Dermis microvascular lymphatic vessel endothelial cell (primary cell): ENCODE measurements at regions not wholly inside any gene's neighbourhood (a gene's known extent, or its start where the extent isn't known, plus 50 kb on each side); places are given as distances from the start of the nearest gene placed in this dataset.
"Not testable (repeated sequence)": the region's sequence is repeated elsewhere in the genome, so short reads cannot be mapped to it uniquely, and the experiment has no call there.

ENCODE experiments used
- DNase-seq, 2 donors: peaks; one replicate each; pipeline versions ENCODE4 v3.0.0 to v3.0.0-alpha.2; 2010; ENCODE audit warnings: low read depth in 2 of 2

DNA sequence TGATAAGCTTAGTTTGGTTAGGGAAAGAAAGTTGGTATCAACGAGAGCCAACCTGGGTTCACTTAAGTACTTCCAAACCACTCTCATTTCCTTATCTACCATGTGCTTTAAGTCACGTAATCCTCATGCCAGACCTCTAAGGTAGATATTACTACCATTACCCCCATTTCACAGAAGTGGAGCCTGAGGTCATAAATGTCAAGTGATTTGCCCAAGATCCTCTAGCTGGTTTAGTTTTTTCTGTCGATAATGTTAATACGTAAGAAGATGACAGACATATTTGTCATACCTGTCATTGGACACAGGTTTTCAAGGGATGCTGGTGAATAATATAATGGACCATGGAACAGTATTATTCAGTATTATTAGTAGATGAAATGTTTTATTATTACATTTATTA lies 197.4 kb upstream of the MKLN1 start:
- DNase-seq = no peak

DNA sequence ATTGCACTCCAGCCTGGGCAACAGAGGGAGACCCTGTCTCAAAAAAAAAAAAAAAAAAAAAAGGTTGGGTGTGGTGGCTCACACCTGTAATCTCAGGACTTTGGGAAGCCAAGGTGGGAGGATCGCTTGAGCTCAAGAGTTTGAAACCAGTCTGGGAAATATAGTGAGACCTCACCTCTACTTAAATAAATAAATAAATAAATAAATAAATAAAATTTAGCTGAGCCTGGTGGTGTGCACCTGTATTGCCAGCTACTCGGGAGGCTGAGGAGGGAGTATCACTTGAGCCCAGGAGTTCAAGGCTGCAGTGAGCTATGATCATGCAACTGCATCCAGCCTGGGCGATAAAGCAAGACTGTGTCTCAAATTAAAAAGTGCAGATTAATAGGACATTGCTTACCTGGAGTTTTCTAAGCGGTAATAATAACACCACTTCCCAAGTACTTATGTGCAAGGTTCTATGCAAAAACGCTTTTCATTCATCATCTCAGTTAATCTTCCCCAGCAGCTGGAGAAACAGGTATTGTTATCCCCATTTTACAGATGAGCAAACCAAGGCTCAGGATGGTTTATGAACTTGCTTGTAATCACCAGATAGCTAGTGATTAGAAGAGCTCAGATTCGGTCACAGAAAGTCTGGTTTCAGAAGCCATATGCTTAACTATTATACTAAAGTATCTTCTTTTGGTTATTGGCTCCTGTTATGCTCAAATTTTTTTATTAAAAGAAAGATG lies 196.5 kb upstream of the MKLN1 start:
- no peak for DNase-seq

DNA sequence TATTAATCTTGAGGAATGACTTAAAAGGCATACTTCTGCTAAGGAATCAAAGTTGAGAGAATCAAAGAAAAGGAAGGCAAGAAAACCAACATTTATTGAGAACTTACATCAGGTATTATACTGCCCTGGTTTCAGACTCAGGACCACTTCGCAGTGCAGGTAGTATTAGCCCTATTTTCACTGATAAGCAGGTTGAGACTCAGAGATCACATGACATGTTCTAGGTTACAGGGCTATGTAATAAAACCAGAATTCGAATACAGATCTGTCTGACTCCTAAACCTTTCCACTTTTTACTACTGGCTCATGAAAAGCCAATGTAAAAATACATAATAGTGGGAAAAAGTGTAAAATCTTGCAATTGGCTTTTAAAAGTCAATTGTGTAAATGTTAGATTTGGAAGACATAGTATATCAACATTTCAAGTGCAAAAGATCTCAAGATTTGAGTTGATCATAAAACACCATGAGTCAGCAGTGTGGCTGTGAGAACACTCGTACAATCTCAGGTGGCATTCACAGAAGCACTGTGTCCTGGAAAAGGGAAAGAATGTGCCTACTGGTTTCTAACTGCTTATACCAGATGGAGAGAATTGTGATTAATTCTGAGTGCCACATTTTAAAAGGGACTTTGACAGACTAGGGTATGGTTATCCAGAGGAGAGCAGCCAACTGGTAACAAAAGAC lies 195.8 kb upstream of the MKLN1 start:
- DNase-seq = no peak

DNA sequence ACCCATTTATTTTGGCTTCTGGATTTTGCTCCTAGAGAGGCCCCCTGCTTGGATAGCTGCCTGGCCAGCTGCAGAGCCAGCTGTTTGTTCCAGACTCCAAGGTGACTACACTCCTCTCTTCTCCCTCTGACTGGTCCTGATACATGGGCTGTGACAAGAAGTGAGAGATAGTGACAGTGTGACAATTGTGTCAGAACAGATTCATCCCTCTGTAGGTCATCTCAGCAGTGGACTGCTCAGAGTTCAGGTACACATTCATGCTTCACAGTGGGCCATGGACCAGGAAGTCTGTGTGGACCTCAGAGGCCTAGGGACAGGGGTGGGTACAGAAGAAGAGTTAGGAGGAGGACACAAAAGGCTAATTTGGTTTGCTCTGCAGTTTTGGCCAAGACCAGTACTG lies 188.2 kb upstream of the MKLN1 start:
- no peak for DNase-seq

DNA sequence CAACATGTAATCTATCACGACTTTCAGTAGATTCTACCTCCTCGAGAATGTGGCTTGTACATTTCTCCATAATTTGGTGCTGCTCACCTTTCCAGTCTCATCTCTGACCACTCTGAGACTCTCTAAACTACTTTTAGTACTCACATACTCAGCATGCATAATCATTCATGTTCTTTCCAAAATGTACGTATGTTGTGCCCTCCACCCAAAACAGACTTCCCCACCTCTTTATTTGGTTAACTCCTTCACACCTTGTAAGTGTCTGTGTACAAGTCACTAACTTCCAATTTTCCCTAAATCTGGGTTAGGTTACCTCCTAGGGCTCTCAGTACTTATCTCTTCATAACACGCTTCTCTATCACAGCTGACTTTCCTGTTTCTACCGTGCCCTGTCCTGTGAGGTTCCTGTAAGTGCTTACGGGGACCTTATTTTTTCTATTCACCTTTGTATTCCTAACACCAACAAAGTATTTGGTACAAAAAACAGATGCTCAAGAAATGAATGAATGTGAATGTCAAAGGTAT lies 186.2 kb upstream of the MKLN1 start:
- no peak for DNase-seq

DNA sequence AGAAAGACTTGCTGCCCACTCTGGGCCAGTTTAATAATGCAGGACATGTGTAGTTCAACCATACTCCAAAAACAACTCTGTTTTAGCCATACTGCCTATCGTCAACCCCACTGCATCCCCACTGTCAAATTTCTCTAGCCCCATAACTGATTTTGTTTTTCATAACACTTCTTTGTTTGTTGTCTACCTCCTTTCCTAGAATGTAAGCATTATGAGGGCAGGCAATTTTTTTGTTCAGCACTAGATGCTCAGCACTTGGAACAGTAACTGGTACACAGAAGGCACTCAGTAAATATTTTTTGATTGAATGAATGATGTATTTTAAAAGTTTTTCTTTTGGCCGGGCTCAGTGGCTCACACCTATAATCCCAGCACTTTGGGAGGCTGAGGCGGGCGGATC lies 183.8 kb upstream of the MKLN1 start:
- DNase-seq = no peak

DNA sequence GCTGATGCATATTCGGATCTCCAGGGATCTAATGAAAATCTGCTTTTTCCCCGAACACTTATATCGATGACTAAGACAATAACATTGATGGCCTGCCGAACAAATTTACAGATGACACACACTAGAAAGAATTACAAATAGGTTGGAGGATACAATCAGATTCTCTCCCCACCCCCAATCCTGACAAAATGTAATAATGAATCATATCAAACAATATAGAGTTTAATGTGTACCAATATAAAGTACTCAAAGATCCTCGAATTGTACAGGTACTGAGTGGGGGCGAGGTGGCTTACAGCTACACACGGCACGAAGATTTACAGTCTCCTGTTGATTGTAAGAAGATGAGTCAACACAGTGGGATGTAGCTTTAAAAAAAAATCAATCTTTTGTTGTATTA lies 182.7 kb upstream of the MKLN1 start:
- DNase-seq = no peak

DNA sequence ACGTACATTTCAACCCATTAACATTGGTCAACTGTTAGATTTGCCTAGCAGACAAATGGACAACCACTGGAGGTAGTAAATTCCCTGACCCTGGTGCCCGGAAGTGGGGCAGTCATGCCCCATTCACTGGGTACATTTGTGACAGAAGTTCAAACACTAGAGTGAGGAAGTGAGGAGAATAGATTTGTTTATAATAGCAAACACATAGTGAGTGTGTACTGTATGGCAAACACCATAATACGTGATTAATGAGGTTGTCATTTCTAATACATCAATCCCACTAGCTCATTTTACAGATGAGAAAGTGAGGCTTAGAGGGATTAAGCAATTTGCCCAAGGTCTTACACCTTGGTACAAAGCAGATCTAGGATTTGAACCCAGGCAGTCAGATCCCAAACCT lies 181.9 kb upstream of the MKLN1 start:
- no peak for DNase-seq

DNA sequence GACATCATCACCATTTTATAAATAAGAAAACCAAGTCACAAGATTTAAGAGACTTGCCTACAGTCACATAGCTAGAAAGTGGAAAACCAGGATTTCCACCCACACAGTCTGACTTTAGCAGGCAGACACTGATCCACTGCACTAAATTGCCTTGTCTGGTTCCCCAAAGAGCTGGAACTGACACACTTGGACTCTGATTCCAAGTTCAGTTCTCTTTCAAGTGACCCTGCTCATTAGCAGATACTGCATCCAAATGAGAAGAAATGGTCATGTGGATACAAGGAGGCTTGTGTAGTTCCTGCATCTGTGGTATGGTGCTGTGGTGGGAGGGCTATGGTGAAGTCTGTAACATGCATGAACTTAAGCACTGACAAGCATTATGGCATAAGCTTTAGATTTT lies 180.1 kb upstream of the MKLN1 start:
- DNase-seq = no peak

DNA sequence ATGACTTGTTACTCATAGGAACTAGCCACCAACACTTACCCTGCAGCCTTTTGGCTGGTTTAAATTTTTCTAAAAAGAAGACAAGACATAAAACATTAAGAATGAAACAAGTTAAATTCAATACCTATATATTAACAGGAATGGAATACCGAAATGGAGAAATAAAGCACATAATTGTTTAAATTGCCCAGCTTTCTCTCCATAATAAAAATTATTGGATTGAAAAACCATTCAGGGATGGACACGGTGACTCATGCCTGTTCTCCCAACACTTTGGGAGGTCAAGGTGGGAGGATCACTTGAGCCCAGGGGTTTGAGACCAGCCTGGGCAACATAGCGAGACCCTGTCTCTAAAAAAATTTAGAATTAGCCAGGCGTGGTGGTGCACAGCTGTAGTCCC lies 179.4 kb upstream of the MKLN1 start:
- no peak for DNase-seq

DNA sequence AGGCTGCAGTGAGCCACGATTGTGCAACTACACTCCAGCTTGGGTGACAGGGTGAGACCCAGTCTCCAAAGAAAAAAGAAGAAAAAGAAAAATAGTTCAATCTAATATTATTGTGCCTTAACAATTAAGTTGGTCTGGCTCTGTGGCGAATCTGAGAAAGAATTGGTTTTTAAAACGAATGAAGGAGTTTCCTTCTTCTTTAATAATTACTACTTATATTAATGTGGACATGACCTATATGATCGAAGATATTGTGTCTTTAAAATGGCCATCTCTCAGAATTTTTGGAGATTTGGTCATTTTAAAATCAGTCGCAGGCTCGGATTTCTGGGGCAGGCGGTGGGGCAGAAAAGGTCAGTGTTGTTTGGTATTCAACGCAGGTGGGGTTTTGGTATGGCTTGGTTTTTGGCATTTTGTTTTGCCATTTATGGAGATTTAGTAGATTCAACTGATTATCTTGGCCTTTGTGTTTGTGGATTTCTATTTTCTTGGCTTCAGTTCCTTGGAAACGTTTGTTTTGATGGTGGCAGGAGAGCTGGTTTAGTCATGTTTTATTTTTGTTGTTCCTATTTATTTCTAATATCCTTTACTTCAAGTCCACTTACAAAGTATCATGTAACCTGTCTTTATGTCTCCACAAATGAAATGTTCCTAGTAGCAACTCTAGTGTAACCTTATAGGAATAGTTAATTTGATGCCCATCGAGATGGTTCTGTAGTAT lies 178.8 kb upstream of the MKLN1 start:
- DNase-seq = no peak

DNA sequence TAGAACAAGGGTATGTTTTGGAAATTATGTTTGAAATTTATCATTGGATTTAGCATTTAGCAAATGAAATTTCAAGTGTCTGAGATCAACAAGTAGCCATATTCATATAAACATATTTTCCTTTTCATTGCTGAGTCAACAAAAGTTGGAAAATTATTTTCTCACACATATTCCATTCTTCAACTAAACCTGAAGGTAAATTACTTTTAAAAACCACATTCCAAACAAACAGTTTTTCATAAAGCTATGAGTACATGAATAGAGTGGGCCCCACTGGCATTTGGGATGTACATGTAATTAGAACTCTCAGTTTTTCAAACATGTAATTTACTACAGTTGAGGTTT lies 178.3 kb upstream of the MKLN1 start:
- no peak for DNase-seq

DNA sequence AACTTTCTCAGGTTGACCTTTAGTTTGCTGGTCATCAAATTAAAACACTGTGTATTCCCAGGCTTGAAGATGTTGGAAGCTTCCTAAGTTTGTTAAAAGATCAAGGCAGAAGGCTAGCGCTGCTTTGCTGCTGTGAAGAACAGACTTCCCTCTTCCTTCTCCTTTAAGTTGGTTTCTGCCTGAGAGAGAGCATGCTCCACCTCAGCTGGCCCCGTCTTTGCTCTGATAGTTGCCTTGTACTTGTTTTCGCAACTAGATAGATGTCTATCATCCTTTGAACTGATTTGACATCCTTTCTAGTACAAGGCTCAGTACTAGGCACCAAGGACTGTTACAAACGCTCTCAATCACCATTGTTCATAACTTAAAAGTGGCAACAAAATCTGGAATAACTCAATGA lies 177.8 kb upstream of the MKLN1 start:
- no peak for DNase-seq

DNA sequence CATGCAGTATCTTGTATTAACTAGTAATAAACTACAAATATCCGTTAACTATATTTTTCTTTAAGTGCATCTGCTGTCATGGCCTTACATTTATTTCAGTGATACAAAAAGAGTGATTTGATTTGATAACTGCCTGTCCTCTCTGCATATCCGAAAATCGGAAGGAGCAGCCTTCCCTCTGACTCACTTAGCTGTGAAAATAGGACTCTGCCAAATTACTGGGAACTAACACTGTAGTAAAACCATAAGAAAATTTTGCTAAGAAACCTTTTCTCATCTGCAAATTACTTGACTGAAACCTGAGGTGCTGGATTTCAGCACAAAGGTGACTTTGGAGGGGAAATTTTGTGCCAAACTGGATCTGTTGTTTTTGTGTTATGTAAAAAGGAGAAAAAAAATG lies 176.6 kb upstream of the MKLN1 start:
- no peak for DNase-seq

DNA sequence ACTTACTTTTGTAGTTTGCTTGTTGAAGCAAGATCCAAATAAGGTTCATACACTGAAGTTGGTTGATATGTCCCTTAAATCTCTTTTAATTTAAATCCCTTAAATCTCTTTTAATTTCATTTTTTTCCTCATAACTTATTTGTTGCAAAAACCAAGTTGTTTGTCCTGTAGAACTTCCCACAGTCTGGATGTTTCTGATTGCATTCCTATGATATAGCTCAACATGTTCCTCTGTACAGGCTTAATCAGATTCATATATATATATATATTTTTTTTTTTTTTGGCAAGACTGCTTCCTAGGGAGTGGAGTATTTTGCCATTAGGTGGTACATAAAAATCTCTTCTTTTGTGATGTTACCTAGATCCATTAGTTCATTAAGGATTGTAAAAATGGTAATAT lies 174.9 kb upstream of the MKLN1 start:
- no peak for DNase-seq

DNA sequence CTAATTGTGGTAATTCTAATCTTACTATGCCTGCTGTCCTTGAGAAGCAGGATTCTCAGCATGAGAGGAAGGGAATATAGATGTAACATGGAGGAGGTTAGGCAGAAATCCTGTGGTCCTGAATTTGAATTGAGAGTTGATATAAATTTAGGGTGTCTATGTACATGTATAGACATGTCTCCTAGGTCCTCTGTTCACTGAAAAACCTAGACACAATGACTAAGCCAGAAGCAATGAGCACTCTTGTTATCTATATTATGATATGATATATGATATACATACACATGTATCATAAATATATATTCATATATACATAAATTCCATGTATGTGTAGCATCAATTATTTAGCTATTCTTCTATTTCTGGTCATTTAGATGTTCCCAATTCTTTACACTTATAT lies 173.3 kb upstream of the MKLN1 start:
- no peak for DNase-seq

DNA sequence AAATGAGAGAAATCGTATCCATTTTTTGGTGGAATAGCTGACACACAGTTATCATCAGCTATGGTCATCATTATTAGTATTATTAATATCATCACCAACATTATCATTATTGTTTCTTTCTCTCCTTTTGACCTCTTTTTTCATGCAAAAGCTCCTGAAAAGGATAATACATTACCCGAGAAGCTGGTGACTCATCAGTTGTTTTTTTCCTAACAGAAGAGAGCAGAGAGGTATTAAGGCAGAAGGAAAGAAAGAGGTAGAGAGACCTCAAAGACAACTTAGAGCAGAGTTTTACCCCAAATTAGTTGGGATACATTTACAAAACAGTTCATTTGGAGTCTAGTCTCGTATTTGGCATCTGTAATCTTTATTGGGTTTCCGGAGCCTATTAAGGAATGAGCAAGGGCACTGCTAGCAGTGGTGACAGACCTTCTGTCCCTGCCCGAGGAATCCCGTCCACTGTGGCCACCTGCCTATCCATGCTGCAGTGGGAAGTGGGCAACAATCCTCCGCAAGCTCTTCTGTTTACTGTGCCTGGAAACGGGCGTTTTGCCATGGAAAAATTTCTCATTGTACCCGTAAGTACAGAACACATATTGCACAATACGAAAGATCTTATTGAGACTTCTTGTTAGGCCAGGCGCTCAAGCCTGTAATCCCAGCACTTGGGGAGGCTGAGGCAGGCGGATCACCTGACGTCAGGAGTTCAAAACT lies 170.0 kb upstream of the MKLN1 start:
- DNase-seq = peak; percentile 20 to 48

DNA sequence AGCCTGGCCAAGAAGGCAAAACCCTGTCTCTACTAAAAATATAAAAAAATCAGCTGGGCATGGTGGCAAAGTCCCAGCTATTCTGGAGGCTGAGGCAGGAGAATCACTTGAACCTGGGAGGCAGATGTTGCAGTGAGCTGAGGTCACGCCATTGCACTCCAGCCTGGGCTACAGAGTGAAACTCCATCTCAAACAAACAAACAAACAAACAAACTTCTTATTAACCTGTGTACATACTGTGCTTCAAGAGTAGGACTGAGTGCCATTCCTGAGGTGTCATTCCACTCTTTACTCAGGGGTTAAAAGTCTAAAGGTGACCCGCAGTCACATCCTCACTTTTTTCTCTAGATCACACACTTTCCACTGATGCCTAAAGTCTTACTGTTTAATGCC lies 169.4 kb upstream of the MKLN1 start:
- DNase-seq = not testable (repeated sequence)

DNA sequence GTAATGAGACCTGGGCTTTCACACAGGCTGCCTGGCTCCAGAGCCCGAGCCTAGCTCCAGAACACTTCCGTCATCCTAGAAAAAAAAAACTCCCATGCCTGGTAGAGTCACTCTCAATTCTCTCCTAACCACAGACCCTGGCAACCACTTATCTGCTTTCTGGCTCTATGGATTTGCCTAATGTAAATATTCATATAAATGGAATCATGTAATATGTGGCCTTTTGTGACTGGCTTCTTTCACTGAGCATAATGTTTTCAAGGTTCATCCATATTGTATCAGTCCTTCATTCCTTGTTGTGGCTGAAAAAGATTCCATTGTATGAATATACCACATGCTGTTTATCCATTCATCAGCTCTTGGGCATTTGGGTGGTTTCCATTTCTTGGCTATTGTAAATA lies 167.7 kb upstream of the MKLN1 start:
- no peak for DNase-seq

DNA sequence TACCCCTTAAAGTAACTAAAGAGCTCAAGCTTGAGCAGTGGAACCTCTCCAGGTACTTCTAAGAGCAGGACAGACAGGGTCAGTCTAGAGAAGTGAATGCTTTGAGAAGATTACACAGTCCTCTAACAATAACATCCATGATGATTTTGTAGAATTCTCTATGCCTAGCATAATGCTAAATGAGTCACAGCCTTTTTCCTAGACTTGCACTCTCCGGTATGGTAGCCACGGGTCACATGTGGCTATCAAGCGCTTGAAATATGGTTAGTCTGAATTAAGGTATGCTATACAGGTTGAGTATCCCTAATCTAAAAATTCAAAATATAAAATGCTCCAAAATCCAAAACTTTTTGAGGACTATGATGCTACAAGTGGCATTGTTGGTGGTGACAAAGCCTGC lies 166.6 kb upstream of the MKLN1 start:
- no peak for DNase-seq

DNA sequence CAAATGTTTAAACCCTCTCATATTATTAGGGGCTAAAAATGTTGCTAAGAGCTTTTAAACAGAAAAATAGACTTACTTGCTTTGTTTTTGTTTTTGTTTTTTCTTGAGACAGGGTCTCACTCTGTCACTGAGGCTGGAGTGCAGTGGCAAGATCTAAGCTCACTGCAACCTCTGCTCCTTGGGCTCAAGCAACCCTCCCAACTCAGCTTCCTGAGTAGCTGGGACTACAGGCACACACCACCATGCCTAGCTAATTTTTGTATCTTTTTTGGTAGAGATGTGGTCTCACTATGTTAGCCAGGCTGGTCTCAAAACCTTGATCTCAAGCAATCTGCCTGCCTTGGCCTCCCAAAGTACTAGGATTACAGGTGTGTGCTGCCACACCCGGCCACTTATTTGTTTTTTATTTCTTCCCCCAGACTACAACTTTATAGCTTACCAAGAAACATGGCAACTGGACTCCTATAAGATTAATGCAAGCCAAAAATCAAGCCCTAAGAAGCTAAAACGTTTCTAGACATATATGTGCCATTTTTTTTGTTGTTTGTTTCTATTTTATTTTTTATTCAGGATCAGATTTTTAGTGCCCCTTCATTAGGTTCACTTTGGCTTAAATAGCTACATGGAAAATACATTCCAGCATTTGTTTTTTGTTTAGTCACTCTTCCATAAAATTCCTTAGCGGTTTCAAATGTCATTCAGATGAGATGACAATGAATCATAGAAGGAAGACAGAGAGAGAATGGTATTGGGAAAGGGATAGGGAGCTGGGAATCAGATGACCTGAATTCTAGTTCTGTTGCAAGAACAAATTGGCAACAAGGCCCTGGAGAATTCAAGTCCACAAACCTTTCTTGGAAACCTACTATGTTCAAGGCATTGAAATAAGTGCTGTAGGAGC lies 163.4 kb upstream of the MKLN1 start:
- DNase-seq = peak; percentile 24 to 59
